Retinal pigment epithelial cell (primary cell): ENCODE measurements at regions not wholly inside any gene's neighbourhood (a gene's known extent, or its start where the extent isn't known, plus 50 kb on each side); places are given as distances from the start of the nearest gene placed in this dataset.

Experiments
- DNase-seq: peaks from one replicate; pipeline ENCODE4 v3.0.0-alpha.2; 2010; ENCODE audit warnings: low read depth
- H3K4me3 ChIP-seq: 2 replicates; pipeline ENCODE4 v1.5.1; 2011; ENCODE audit warnings: mild to moderate bottlenecking, low read length, control low read depth, moderate library complexity
- TF ChIP-seq, protein P1 (sequence below): conservative IDR thresholded peaks from 2 replicates; pipeline ENCODE4 v1.5.1; 2011; ENCODE audit warnings: low read depth, low read length, control low read depth, inconsistent platforms

DNA sequence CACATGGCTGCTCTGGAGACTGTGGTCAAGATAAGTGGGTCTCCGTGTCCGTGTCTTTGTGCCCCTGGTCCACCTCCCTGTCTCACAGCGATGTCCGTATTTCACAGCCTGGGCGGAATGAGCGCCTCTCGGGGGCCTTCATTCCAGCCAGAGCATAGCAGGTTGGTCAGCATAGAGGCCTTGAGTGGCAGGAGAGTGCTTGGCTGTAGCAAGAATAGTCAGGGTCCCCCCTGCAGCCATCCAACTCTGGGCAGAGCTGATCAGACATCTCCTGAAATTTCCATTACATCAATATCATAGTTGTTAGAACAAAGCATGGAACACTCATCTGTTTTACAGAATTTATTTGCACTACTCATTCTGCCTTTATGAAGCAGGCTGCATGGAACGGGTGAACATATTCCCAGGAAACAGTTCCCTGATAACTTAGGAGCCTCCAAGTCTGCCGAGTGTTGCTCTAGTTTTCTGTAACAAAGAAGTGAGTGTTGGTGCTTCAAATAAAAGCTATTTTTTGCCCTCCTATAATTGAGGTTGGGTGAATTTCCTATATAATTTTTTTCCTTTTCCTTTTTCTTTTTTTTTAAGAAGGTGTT is 255.3 kb downstream of the INHBA start:
- no peak for DNase-seq
- TF ChIP-seq, protein P1, sequence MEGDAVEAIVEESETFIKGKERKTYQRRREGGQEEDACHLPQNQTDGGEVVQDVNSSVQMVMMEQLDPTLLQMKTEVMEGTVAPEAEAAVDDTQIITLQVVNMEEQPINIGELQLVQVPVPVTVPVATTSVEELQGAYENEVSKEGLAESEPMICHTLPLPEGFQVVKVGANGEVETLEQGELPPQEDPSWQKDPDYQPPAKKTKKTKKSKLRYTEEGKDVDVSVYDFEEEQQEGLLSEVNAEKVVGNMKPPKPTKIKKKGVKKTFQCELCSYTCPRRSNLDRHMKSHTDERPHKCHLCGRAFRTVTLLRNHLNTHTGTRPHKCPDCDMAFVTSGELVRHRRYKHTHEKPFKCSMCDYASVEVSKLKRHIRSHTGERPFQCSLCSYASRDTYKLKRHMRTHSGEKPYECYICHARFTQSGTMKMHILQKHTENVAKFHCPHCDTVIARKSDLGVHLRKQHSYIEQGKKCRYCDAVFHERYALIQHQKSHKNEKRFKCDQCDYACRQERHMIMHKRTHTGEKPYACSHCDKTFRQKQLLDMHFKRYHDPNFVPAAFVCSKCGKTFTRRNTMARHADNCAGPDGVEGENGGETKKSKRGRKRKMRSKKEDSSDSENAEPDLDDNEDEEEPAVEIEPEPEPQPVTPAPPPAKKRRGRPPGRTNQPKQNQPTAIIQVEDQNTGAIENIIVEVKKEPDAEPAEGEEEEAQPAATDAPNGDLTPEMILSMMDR = no peak
- H3K4me3 ChIP-seq = no peak overlapping the region

DNA sequence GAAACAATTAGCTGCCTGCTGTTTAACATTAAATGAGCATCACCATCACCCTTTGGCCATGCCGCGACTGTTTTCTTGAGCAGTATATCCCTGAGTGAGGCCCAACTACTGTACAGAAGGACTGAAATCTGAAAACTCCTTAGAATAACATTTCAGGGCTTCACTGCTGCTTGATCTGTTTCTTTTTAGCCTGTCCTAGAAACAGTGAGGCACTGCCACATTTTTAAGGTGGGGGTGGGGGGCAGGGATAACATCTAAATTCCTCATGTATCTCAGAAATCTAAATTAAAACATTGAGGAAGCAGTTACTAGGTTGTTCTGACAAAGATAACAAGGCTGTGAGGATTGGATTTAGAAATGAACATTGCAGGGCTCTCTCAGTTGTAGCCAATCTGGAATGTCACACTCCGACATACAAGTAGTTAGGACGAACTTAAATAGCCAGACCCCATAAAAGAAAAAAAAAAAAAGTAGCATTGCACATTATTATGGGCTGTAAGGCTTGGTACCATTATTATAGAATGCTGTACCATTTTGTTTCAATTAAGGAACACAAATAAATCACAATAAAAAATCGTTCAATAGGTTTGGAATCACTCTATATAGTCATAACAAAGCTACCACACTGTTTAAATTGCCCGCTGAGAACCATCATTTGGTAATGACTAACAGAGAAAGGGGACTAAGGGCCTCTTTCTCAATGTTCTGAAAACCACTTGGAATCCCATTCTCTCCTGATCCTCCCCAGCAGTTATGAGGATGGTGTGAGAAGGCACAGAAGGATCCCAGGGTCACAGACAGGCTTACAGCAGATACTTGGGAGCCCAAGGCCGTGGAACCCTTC is 256.1 kb downstream of the INHBA start:
- no peak overlapping the region for H3K4me3 ChIP-seq
- DNase-seq = no peak
- TF ChIP-seq, protein P1 = no peak

DNA sequence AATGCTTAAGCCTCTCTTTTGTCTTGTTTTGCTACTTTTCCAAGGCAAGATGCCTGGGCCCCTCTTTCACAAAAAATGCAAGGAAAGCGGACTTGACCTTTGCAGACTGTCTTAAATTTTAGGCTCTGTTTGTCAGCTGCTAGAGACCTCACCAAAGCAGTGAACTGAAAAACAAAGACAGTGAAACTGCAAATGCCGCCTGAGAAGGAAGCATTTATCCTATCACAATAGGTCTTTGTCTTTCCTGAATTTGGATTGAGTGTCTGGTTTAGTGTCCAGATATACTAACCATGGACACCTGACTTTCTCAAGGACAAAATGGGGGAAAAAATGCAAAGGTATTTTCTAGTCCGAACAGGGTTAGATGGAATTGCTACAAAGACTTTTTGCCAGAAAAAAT is 256.9 kb downstream of the INHBA start:
- TF ChIP-seq, protein P1 = no peak
- no peak overlapping the region for H3K4me3 ChIP-seq
- no peak for DNase-seq

- no peak for DNase-seq
- no peak overlapping the region for H3K4me3 ChIP-seq
Observed at GRCh38 chr7:41445432-41445831, 257.5 kb downstream of the INHBA start.

GRCh38 chr7:41439515-41439879 is 263.4 kb downstream of the INHBA start:
- DNase-seq = no peak
- no peak overlapping the region for H3K4me3 ChIP-seq
- TF ChIP-seq, protein P1 = no peak

More at GRCh38 chr7:41445432-41445831, 257.5 kb downstream of the INHBA start:
- TF ChIP-seq, protein P1 = no peak

GRCh38 chr7:41438705-41439514 is 264.0 kb downstream of the INHBA start:
- H3K4me3 ChIP-seq = no peak overlapping the region
- TF ChIP-seq, protein P1 = no peak
- no peak for DNase-seq
